Renal pelvis (tissue), 1 donor: ENCODE measurements at regions not wholly inside any gene's neighbourhood (a gene's known extent, or its start where the extent isn't known, plus 50 kb on each side); places are given as distances from the start of the nearest gene placed in this dataset.
A peak's percentile ranks its signal among the peaks of the same experiment; 100 is the strongest.

Source experiments
- DNase-seq: peaks from one replicate; pipeline ENCODE4 v3.0.0-alpha.2; 2013

DNA sequence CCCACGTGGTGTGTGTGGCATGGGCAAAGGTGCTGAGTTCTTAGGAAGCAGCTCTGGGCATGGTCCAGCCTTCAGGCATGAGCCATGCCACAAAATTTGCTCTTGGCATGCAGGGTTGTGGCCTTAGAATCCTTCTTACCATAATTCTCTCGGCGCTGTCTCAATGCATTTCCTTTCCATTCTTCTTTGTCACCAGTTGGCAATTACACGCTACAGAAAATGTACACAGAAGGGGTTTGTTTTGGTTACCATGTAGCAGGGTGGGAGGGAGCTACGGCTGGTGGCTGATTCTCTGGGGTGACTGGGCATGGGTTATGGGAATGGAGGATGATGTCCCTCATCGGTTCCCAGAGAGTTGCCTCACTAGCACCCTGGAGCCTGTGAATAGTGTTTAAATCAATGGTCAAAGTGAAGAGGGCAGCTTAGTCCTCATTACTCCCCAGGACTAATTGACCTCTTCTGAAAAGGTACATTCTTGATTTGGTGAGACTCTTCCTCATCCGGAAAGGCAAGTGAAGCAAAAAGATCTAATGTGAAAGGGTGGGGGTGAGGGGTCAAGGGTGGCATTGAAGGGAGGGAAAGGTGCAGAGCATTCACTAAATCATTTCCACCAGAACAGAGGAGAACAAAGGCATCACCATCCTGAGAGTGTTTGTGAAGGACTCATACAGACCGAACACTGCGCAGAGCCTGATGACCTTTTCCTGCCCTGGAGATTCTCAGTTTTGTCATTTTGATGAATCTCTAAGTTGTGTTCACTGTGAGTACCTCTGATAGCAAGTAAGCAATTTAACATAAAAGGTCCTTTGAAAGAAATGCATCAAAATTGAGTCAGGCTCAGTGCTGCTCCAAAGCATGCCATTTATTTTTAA, 199.8 kb upstream of the SFRP2 start:
- DNase-seq: peak; percentile 52

DNA sequence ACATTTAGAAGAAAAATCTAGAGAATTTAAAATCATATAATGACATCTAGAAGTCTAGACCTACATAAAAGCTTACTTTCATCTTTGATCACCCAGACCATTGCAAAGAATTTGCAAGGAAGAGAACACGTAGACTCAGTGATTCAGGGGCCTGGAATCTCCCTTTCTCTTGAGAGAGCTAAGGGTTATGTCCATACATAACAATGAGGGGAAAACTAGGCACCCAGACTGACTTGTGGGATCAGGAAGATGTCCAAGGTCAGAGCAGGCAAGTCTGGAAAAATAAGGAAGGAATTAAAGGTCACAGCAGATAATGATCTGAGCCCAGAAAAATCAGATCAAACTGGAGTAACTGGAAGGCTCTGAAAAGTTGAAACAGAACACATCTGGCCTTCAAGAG, 198.4 kb upstream of the SFRP2 start:
- DNase-seq: no peak

- DNase-seq: no peak
Observed at GRCh38 chr4:153976954-153977353, 188.1 kb upstream of the SFRP2 start.

GRCh38 chr4:153974452-153974851, 185.6 kb upstream of the SFRP2 start:
- DNase-seq: no peak

DNA sequence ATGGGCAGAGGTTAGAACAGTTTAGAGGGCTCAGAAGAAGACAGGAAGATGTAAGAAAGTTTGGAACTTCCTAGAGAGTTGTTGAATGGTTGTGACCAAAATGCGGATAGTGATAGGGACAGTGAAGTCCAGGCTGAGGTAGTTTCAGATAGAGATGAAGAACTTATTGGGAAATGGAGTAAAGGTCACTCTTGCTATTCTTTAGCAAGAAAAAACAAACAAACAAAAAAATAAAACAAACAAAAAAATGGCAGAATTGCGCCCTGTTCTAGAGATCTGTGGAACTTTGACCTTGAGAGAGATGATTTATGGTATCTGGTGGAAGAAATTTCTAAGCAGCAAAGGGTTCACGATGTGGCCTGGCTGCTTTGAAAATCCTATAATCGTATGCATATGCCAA, 185.1 kb upstream of the SFRP2 start:
- DNase-seq: no peak

DNA sequence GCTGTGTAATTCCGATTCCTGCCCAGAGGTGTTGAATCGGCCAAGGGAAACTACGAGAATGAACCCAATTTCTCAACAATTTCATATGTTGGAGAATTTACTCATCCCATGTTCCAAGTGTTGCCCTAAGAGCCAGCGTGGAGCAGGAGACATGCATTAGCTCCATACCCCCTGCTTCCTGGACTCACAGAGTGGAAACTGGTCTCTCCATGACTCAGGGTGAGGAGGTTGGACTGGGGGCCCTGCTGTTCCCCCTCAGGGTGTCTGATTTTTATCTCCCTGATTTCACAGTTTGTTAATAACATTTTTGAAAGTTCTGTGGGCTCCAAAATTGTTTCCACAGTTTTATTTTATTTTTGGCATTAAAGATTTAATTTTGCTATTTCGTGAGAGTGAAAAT, 183.0 kb upstream of the SFRP2 start:
- DNase-seq: no peak

DNA sequence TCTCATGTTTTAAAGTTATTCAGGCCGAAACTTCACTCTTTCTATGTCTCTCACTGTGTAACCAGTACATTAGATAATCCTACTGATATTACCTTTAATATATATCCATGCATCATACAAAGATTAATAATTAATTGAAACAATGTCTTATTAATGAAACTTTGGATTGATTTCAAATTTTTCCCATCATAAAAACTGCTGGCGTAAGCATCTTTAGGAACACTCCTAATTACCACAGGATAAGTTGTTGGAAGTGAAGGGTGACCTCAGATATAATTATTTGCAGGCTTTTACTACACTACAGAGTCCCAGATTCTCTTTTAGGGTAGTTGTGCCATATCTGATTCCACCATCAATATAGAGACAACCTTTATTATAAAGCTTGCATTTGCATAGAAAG, 181.3 kb upstream of the SFRP2 start:
- no peak for DNase-seq

- DNase-seq: no peak
Observed at GRCh38 chr4:153969542-153969941, 180.7 kb upstream of the SFRP2 start.

- no peak for DNase-seq
Observed at GRCh38 chr4:153966641-153967040, 177.8 kb upstream of the SFRP2 start.

DNA sequence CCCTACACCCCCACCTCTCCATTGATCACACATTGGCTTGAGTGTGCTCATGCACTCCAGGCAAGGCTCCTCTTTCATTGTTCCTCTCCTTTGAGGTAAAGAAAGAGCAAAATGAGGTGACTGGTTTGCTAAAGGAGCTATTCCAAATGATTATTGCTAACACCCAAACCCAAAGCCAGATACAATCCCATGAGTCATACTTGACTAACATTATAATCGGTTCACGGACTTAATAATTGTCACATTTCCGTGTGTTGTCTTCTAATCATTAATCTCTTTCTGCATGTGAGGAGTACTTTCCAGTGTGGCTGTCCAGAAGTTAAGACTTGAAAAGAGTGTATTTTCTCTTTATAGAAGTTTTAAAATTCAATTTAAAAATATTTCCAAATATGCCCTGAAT, 174.3 kb upstream of the SFRP2 start:
- no peak for DNase-seq

DNA sequence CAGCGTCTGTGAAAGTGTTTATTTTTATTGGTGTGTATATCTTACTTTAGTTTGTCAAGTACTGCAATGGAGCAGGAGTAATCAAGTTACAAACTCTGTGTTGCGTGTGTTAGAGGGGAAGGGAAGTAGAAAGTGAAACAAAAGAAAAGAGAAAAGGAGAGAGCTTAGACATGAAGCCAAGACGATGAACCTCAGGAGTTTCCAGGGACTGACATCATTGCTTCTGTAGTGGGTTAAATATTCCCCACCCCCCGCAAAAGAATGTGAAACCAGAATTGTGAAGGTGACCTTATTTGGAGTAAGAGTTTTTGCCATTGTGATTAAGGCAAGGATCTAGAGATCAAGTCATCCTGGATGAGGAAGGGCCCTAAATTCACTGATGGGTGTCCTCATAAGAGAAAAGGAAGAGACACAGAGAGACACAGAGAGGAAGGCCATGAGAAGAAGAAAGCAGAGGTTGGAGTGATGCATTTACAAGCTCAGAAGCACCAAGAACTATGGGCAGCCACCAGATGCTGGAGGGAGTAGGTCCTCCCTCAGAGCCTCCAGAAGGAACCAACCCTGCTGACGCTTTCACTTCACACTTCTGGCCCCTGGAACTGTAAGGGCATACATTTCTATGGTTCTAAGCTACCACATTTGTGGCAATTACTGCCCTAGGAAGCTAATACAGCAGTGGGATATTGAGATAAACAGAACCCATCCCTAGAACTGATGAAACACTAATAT, 173.6 kb upstream of the SFRP2 start:
- no peak for DNase-seq

- no peak for DNase-seq
Observed at GRCh38 chr4:153955327-153955726, 166.4 kb upstream of the SFRP2 start.

DNA sequence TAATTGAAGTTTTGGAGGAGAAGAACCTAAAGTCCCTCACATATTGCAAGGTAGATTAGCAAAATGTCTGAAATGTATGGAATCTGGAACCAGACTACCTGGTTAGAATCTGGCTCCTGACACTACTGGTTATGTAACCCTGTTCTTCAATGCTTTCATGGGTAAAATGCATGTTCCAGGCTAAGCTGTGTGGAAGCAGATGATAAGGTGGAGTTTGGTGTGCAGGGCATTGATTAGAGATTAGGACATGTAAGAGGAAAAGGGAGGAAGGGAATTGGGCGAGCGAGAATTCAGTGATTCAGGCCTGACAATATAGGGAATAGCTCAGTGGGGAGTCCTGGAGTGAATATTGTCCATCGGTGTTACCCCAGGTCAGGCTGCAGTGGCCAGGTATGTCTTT, 165.8 kb upstream of the SFRP2 start:
- no peak for DNase-seq

DNA sequence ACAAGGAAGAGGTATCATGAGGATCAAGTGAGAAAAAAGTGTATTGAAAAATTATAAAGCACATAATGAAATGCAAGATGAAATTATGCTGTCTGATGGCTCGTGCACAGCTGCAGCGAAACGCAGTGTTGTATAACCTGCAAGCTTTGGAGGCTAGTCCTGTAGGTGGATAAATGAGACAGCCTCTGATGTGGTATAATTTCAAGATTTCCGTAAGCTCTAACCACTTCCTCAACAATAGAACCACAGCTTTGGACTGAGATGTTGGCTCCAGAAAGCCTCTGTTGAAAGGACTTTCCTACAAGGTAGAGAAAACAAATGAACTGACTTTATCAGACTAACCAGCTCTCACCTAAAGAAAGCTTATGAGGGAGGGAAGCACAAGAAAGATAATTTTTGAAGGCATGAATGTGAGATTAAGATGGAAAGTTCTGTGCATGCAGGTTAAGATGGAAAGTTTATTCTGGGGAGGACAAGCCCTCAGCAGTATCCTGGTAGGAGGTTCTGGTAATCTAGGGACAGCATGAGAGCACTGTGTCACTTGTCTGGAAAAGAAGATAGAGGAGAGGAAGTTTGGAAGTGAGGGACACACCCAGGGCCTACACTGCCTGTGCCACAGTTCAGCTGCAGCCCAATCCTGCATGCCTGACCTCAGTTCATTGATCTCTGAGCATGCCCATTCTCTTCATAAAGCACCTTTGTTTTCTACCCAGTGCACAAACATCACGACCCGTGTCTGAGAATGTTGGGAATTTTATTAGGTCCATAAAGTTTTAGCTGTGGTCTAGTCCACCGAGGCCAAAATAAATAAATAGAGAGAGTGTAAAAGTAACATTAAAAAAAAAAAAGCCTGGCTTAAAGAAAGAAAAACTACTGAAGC, 161.5 kb upstream of the SFRP2 start:
- DNase-seq: peak; percentile 55

DNA sequence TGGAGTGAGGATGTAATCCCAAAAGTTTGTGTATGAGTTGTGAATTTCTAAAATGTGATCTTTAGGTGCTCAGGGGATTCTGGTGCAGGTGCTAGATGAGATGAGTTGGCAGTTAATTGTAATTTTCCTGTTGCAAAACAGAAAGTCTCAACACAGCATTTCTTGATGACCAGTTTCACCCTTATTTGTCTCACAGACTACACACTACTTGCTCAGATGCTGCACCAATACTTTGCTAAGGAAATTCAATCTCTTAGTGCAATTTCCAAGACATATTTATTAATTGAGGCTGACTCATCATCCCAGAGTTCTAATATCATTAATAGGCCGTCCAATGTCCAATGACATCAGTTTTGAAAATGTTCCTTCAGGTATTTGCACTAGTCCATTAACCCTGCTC, 159.2 kb upstream of the SFRP2 start:
- no peak for DNase-seq

GRCh38 chr4:153947124-153947523, 158.2 kb upstream of the SFRP2 start:
- no peak for DNase-seq

GRCh38 chr4:153945704-153946103, 156.8 kb upstream of the SFRP2 start:
- no peak for DNase-seq

GRCh38 chr4:153943738-153944415, 155.0 kb upstream of the SFRP2 start:
- no peak for DNase-seq

GRCh38 chr4:153940916-153941315, 152.0 kb upstream of the SFRP2 start:
- DNase-seq: no peak

DNA sequence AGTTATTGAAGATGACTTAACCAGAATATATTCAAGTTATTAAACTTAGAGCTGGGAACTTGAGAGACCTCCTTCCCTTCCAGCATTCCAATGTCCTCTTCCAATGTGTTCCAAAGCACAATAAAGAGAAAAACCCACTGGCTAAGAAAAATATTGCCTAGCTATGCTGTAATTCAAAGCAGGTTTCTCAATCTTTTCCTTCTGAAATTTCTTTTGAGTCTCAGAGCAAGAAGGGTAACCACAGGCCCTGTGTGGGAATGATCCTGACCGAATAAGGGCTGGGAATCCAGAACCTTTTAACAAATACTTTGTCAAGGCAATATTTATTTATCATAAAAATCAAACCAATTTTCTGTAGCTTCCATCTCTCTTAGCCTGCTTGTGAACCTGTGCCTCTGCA, 150.7 kb upstream of the SFRP2 start:
- DNase-seq: no peak

- no peak for DNase-seq
Observed at GRCh38 chr4:153938994-153939393, 150.1 kb upstream of the SFRP2 start.

- DNase-seq: no peak
Observed at GRCh38 chr4:153937289-153937688, 148.4 kb upstream of the SFRP2 start.
